NCI-H2107 (cell line): ENCODE measurements at regions not wholly inside any gene's neighbourhood (a gene's known extent, or its start where the extent isn't known, plus 50 kb on each side); places are given as distances from the start of the nearest gene placed in this dataset.
"Not testable (repeated sequence)": the region's sequence is repeated elsewhere in the genome, so short reads cannot be mapped to it uniquely, and the experiment has no call there.

Experiments
- DNase-seq: peaks from one replicate; lab custom pipeline; 2025; lab: John Stamatoyannopoulos, UW

- no peak for DNase-seq
Measured at GRCh38 chr10:59037506-59037905, 138.9 kb upstream of the PHYHIPL start.

- not testable (repeated sequence) for DNase-seq
Measured at GRCh38 chr10:59043358-59043757, 133.1 kb upstream of the PHYHIPL start.

GRCh38 chr10:59047180-59047579, 129.3 kb upstream of the PHYHIPL start:
- no peak for DNase-seq

GRCh38 chr10:59047957-59048618, 128.4 kb upstream of the PHYHIPL start:
- no peak for DNase-seq

- DNase-seq = not testable (repeated sequence)
Measured at GRCh38 chr10:59053502-59053901, 122.9 kb upstream of the PHYHIPL start.

GRCh38 chr10:59055045-59055444, 121.4 kb upstream of the PHYHIPL start:
- no peak for DNase-seq

- DNase-seq = no peak
Measured at GRCh38 chr10:59057345-59057744, 119.1 kb upstream of the PHYHIPL start.

- DNase-seq = no peak
Measured at GRCh38 chr10:59060852-59061251, 115.6 kb upstream of the PHYHIPL start.

GRCh38 chr10:59063491-59063890, 113.0 kb upstream of the PHYHIPL start:
- no peak for DNase-seq

- no peak for DNase-seq
Measured at GRCh38 chr10:59064080-59064692, 112.3 kb upstream of the PHYHIPL start.

GRCh38 chr10:59064759-59065539, 111.5 kb upstream of the PHYHIPL start:
- no peak for DNase-seq

- DNase-seq = no peak
Measured at GRCh38 chr10:59068581-59069191, 107.8 kb upstream of the PHYHIPL start.

GRCh38 chr10:59072038-59072437, 104.4 kb upstream of the PHYHIPL start:
- no peak for DNase-seq

- no peak for DNase-seq
Measured at GRCh38 chr10:59073456-59074053, 102.9 kb upstream of the PHYHIPL start.

- no peak for DNase-seq
Measured at GRCh38 chr10:59075576-59075975, 100.9 kb upstream of the PHYHIPL start.

GRCh38 chr10:59077855-59078254, 98.6 kb upstream of the PHYHIPL start:
- DNase-seq = no peak

- no peak for DNase-seq
Measured at GRCh38 chr10:59078978-59079377, 97.5 kb upstream of the PHYHIPL start.

- no peak for DNase-seq
Measured at GRCh38 chr10:59079386-59080226, 96.8 kb upstream of the PHYHIPL start.

- no peak for DNase-seq
Measured at GRCh38 chr10:59082249-59082648, 94.2 kb upstream of the PHYHIPL start.

GRCh38 chr10:59085054-59085453, 91.4 kb upstream of the PHYHIPL start:
- no peak for DNase-seq
